ENCODE measurements at regions not wholly inside any gene's neighbourhood (a gene's known extent, or its start where the extent isn't known, plus 50 kb on each side); places are given as distances from the start of the nearest gene placed in this dataset.
"Not testable (repeated sequence)": the region's sequence is repeated elsewhere in the genome, so short reads cannot be mapped to it uniquely, and the experiment has no call there.

- no peak for TF ChIP-seq CTCF (IDR thresholded peaks at IDR 0.05)
- DNase-seq (ENCODE audit: low spot score): no peak
- Mint-ChIP-seq H3K4me1 (ENCODE audit: low read depth) (peaks cover 7% of the 10 kb centered on the region), H3K9me3 (ENCODE audit: low read depth) (no peaks in the 10 kb centered on the region), H3K27ac (ENCODE audit: unreplicated experiment) (no peak overlapping the region), H3K36me3 (ENCODE audit: low read depth) (no peaks in the 10 kb centered on the region), H3K4me3 (ENCODE audit: unreplicated experiment) (no peak overlapping the region), H3K27me3 (ENCODE audit: low read depth) (no peaks in the 10 kb centered on the region)
Observed at GRCh38 chr5:96113170-96113939, 151.7 kb upstream of the ELL2 start.

GRCh38 chr5:96112703-96113102 lies 151.1 kb upstream of the ELL2 start:
- H3K27me3 Mint-ChIP-seq (ENCODE audit: low read depth): no peaks in the 10 kb centered on the region
- H3K9me3 Mint-ChIP-seq (ENCODE audit: low read depth): no peaks in the 10 kb centered on the region
- peaks cover under 1% of the 10 kb centered on the region for H3K4me1 Mint-ChIP-seq (ENCODE audit: low read depth)
- no peaks in the 10 kb centered on the region for H3K36me3 Mint-ChIP-seq (ENCODE audit: low read depth)
- DNase-seq (ENCODE audit: low spot score): no peak
- TF ChIP-seq CTCF (IDR thresholded peaks at IDR 0.05): no peak
- H3K4me3 Mint-ChIP-seq (ENCODE audit: unreplicated experiment): no peak overlapping the region
- H3K27ac Mint-ChIP-seq (ENCODE audit: unreplicated experiment): no peak overlapping the region

GRCh38 chr5:96112123-96112670 lies 150.5 kb upstream of the ELL2 start:
- Mint-ChIP-seq H3K27ac (ENCODE audit: unreplicated experiment) (no peak overlapping the region), H3K4me3 (ENCODE audit: unreplicated experiment) (no peak overlapping the region), H3K9me3 (ENCODE audit: low read depth) (no peaks in the 10 kb centered on the region), H3K27me3 (ENCODE audit: low read depth) (no peaks in the 10 kb centered on the region), H3K36me3 (ENCODE audit: low read depth) (no peaks in the 10 kb centered on the region), H3K4me1 (ENCODE audit: low read depth) (no peaks in the 10 kb centered on the region)
- no peak for DNase-seq (ENCODE audit: low spot score)
- TF ChIP-seq CTCF (IDR thresholded peaks at IDR 0.05): peak; percentile 37

- Mint-ChIP-seq H3K27me3 (ENCODE audit: low read depth) (no peaks in the 10 kb centered on the region), H3K4me1 (ENCODE audit: low read depth) (no peaks in the 10 kb centered on the region), H3K4me3 (ENCODE audit: unreplicated experiment) (no peak overlapping the region), H3K9me3 (ENCODE audit: low read depth) (no peaks in the 10 kb centered on the region), H3K27ac (ENCODE audit: unreplicated experiment) (no peak overlapping the region), H3K36me3 (ENCODE audit: low read depth) (no peaks in the 10 kb centered on the region)
- TF ChIP-seq CTCF (IDR thresholded peaks at IDR 0.05): no peak
- no peak for DNase-seq (ENCODE audit: low spot score)
Observed at GRCh38 chr5:96111080-96111756, 149.6 kb upstream of the ELL2 start.

GRCh38 chr5:96110300-96110699 lies 148.6 kb upstream of the ELL2 start:
- no peak for TF ChIP-seq CTCF (IDR thresholded peaks at IDR 0.05)
- Mint-ChIP-seq H3K9me3 (ENCODE audit: low read depth) (no peaks in the 10 kb centered on the region), H3K4me1 (ENCODE audit: low read depth) (no peaks in the 10 kb centered on the region), H3K27ac (ENCODE audit: unreplicated experiment) (no peak overlapping the region), H3K4me3 (ENCODE audit: unreplicated experiment) (no peak overlapping the region), H3K36me3 (ENCODE audit: low read depth) (peaks cover 4% of the 10 kb centered on the region), H3K27me3 (ENCODE audit: low read depth) (no peaks in the 10 kb centered on the region)
- DNase-seq (ENCODE audit: low spot score): no peak

GRCh38 chr5:96108629-96109028 lies 147.0 kb upstream of the ELL2 start:
- not testable (repeated sequence) for H3K27ac Mint-ChIP-seq (ENCODE audit: unreplicated experiment); H3K27me3 Mint-ChIP-seq (ENCODE audit: low read depth)

GRCh38 chr5:96103829-96104228 lies 142.2 kb upstream of the ELL2 start:
- H3K4me3 Mint-ChIP-seq (ENCODE audit: unreplicated experiment); DNase-seq (ENCODE audit: low spot score); H3K4me1 Mint-ChIP-seq (ENCODE audit: low read depth); H3K36me3 Mint-ChIP-seq (ENCODE audit: low read depth); H3K27me3 Mint-ChIP-seq (ENCODE audit: low read depth); H3K9me3 Mint-ChIP-seq (ENCODE audit: low read depth); H3K27ac Mint-ChIP-seq (ENCODE audit: unreplicated experiment): not testable (repeated sequence)

More at GRCh38 chr5:96108629-96109028, 147.0 kb upstream of the ELL2 start:
- not testable (repeated sequence) for H3K4me1 Mint-ChIP-seq (ENCODE audit: low read depth); H3K9me3 Mint-ChIP-seq (ENCODE audit: low read depth); DNase-seq (ENCODE audit: low spot score); H3K36me3 Mint-ChIP-seq (ENCODE audit: low read depth); H3K4me3 Mint-ChIP-seq (ENCODE audit: unreplicated experiment)
